ENCODE measurements at regions not wholly inside any gene's neighbourhood (a gene's known extent, or its start where the extent isn't known, plus 50 kb on each side); places are given as distances from the start of the nearest gene placed in this dataset.

DNA sequence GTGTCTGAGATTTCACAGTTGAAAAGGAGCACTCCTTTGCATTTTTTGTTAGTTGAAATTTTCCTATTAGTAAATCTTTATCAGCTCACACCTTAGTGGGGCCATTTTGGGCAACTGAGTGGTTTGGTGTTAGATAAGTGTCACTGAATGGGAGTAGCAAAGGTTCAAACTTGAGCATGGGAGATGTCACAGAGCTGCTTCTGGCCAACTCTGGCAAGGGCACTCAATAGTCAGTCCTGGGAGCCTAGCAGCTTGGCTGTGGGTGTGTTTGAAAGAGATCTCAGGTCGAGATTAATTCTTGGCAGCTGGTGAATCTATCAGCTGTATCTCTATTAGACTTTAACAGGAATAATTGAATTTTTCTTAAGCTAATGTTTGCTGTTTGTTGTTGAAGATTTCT, 579.3 kb downstream of the EDEM1 start:
- TF ChIP-seq, protein P1, sequence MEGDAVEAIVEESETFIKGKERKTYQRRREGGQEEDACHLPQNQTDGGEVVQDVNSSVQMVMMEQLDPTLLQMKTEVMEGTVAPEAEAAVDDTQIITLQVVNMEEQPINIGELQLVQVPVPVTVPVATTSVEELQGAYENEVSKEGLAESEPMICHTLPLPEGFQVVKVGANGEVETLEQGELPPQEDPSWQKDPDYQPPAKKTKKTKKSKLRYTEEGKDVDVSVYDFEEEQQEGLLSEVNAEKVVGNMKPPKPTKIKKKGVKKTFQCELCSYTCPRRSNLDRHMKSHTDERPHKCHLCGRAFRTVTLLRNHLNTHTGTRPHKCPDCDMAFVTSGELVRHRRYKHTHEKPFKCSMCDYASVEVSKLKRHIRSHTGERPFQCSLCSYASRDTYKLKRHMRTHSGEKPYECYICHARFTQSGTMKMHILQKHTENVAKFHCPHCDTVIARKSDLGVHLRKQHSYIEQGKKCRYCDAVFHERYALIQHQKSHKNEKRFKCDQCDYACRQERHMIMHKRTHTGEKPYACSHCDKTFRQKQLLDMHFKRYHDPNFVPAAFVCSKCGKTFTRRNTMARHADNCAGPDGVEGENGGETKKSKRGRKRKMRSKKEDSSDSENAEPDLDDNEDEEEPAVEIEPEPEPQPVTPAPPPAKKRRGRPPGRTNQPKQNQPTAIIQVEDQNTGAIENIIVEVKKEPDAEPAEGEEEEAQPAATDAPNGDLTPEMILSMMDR (conservative IDR thresholded peaks at IDR 0.05; ENCODE audit: low read length), result no peak
- no peak for TF ChIP-seq EZH2phosphoT487 (IDR thresholded peaks at IDR 0.05; ENCODE audit: borderline replicate concordance, low read depth, low read length)

Data from OCI-LY7 (cell line).